DMS114 treated with DMSO at 0.1 percent for 48 hours (cell line): ENCODE measurements at regions not wholly inside any gene's neighbourhood (a gene's known extent, or its start where the extent isn't known, plus 50 kb on each side); places are given as distances from the start of the nearest gene placed in this dataset.
"Not testable (repeated sequence)": the region's sequence is repeated elsewhere in the genome, so short reads cannot be mapped to it uniquely, and the experiment has no call there.

Experiments used
- DNase-seq: peaks from one replicate; lab custom pipeline; 2025; ENCODE audit not compliant: unreplicated experiment; lab: John Stamatoyannopoulos, UW

- DNase-seq, result no peak
Observed at GRCh38 chr11:29260939-29261705, 755.7 kb downstream of the KCNA4 start.

GRCh38 chr11:29258411-29258810 lies 758.4 kb downstream of the KCNA4 start:
- no peak for DNase-seq

- DNase-seq, result no peak
Observed at GRCh38 chr11:29256580-29256979, 760.2 kb downstream of the KCNA4 start.

- no peak for DNase-seq
Observed at GRCh38 chr11:29255401-29255800, 761.4 kb downstream of the KCNA4 start.

- no peak for DNase-seq
Observed at GRCh38 chr11:29251738-29252137, 765.1 kb downstream of the KCNA4 start.

- no peak for DNase-seq
Observed at GRCh38 chr11:29249713-29250112, 767.1 kb downstream of the KCNA4 start.

GRCh38 chr11:29244355-29244754 lies 772.5 kb downstream of the KCNA4 start:
- no peak for DNase-seq

- no peak for DNase-seq
Observed at GRCh38 chr11:29243616-29244015, 773.2 kb downstream of the KCNA4 start.

GRCh38 chr11:29231991-29232390 lies 784.8 kb downstream of the KCNA4 start:
- no peak for DNase-seq

- DNase-seq, result no peak
Observed at GRCh38 chr11:29231586-29231985, 785.2 kb downstream of the KCNA4 start.

- DNase-seq, result no peak
Observed at GRCh38 chr11:29227811-29228210, 789.0 kb downstream of the KCNA4 start.

GRCh38 chr11:29224739-29225384 lies 792.0 kb downstream of the KCNA4 start:
- no peak for DNase-seq

GRCh38 chr11:29219531-29219930 lies 797.3 kb downstream of the KCNA4 start:
- not testable (repeated sequence) for DNase-seq

- no peak for DNase-seq
Observed at GRCh38 chr11:29217901-29218300, 798.9 kb downstream of the KCNA4 start.

GRCh38 chr11:29214833-29215232 lies 802.0 kb downstream of the KCNA4 start:
- DNase-seq, result no peak

- DNase-seq, result no peak
Observed at GRCh38 chr11:29211202-29211601, 805.6 kb downstream of the KCNA4 start.

- no peak for DNase-seq
Observed at GRCh38 chr11:29210426-29210825, 806.4 kb downstream of the KCNA4 start.

GRCh38 chr11:29208117-29208516 lies 808.7 kb downstream of the KCNA4 start:
- DNase-seq, result no peak

- no peak for DNase-seq
Observed at GRCh38 chr11:29200791-29201562, 815.9 kb downstream of the KCNA4 start.

GRCh38 chr11:29190313-29190712 lies 826.5 kb downstream of the KCNA4 start:
- no peak for DNase-seq

- DNase-seq, result no peak
Observed at GRCh38 chr11:29187215-29187614, 829.6 kb downstream of the KCNA4 start.
